SK-MEL-5 (cell line): ENCODE measurements at regions not wholly inside any gene's neighbourhood (a gene's known extent, or its start where the extent isn't known, plus 50 kb on each side); places are given as distances from the start of the nearest gene placed in this dataset.

Source experiments
- DNase-seq: peaks from one replicate; pipeline ENCODE4 v3.0.0-alpha.2; 2016; ENCODE audit warnings: low read depth, low spot score
- in situ Hi-C: cut with HindIII; loops from 2 replicates; pipeline ENCODE4 v1.10.0; 2016; ENCODE audit warnings: low sequenced_read_pairs, high pct_unique_total_duplicates, low pct_unique_long_range_greater_than_20kb

GRCh38 chr14:54085232-54085761, 128.7 kb upstream of the BMP4 start:
- in situ Hi-C loops: no loop called here
- DNase-seq: no peak

GRCh38 chr14:54085841-54086240, 129.2 kb upstream of the BMP4 start:
- in situ Hi-C loops: no loop called here
- no peak for DNase-seq

GRCh38 chr14:54086767-54087166, 130.1 kb upstream of the BMP4 start:
- in situ Hi-C loops: no loop called here
- no peak for DNase-seq

- in situ Hi-C loops: no loop called here
- no peak for DNase-seq
These were observed 130.8 kb upstream of the BMP4 start for GRCh38 chr14:54087376-54087775.

GRCh38 chr14:54088271-54088670, 131.6 kb upstream of the BMP4 start:
- no peak for DNase-seq
- in situ Hi-C loops: no loop called here

GRCh38 chr14:54090274-54090673, 133.6 kb upstream of the BMP4 start:
- in situ Hi-C loops: no loop called here
- no peak for DNase-seq

- DNase-seq: no peak
- in situ Hi-C loops: no loop called here
These were observed 138.1 kb upstream of the BMP4 start for GRCh38 chr14:54094765-54095164.

- in situ Hi-C loops: no loop called here
- DNase-seq: no peak
These were observed 141.9 kb upstream of the BMP4 start for GRCh38 chr14:54098536-54098935.

GRCh38 chr14:54102051-54102456, 145.4 kb upstream of the BMP4 start:
- no peak for DNase-seq
- in situ Hi-C loops: no loop called here

GRCh38 chr14:54102530-54102929, 145.9 kb upstream of the BMP4 start:
- no peak for DNase-seq
- in situ Hi-C loops: no loop called here

- in situ Hi-C loops: no loop called here
- no peak for DNase-seq
These were observed 148.0 kb upstream of the BMP4 start for GRCh38 chr14:54104601-54105145.

- in situ Hi-C loops: no loop called here
- DNase-seq: no peak
These were observed 148.8 kb upstream of the BMP4 start for GRCh38 chr14:54105406-54105805.

GRCh38 chr14:54105898-54106297, 149.3 kb upstream of the BMP4 start:
- DNase-seq: no peak
- in situ Hi-C loops: no loop called here

GRCh38 chr14:54106661-54107377, 150.2 kb upstream of the BMP4 start:
- in situ Hi-C loops: no loop called here
- no peak for DNase-seq

- in situ Hi-C loops: no loop called here
- no peak for DNase-seq
These were observed 152.2 kb upstream of the BMP4 start for GRCh38 chr14:54108481-54109471.

GRCh38 chr14:54109521-54110120, 153.0 kb upstream of the BMP4 start:
- no peak for DNase-seq
- in situ Hi-C loops: no loop called here

GRCh38 chr14:54114941-54115340, 158.3 kb upstream of the BMP4 start:
- in situ Hi-C loops: no loop called here
- DNase-seq: no peak
